K562 (cell line): ENCODE measurements at regions not wholly inside any gene's neighbourhood (a gene's known extent, or its start where the extent isn't known, plus 50 kb on each side); places are given as distances from the start of the nearest gene placed in this dataset.
"Not testable (repeated sequence)": the region's sequence is repeated elsewhere in the genome, so short reads cannot be mapped to it uniquely, and the experiment has no call there.

ENCODE experiments used
- ATAC-seq: fragments of 200-7000 bp; cut with Tn5 transposase; 3 replicates; pipeline ENCODE4 v1.9.1; 2020; ENCODE audit warnings: moderate library complexity
- BruUV-seq: library from RNA; stranded (reverse); fragments of 400-500 nt; replicated peaks from 2 replicates; lab custom pipeline; 2021; lab: Mats Ljungman, UMichigan
- CTCF ChIA-PET: fragments of 300-600 bp; formaldehyde crosslinking; extraction: SDS; loops from one replicate; lab custom pipeline; 2021; ENCODE audit warnings: low intra/inter-chr PET ratio; lab: Yijun Ruan, JAX
- POLR2A ChIA-PET: fragments of 300-600, 350-650 bp; sonication (Branson Sonifier 250); formaldehyde crosslinking; extraction: SDS; loops from one replicate; lab custom pipeline; 2021; ENCODE audit warnings: antibody characterized with exemption, inconsistent platforms; lab: Yijun Ruan, JAX
- DNase-seq, 4 experiments: peaks; one replicate each; pipeline versions ENCODE4 v3.0.0 to v3.0.0-alpha.2; 2011 to 2018; ENCODE audit warnings: low spot score in 3 of 4, mixed read lengths in 3 of 4; ENCODE audit errors: extremely low read depth in 1 of 4
- FAIRE-seq: peaks from 2 replicates; lab custom pipeline; 2011; peaks lifted over from hg19 to GRCh38; lab: Jason Lieb, UNC
- H2AFZ ChIP-seq: 2 replicates; pipeline ENCODE4 v1.6.0; 2011; ENCODE audit warnings: low read depth, low read length, control low read depth, inconsistent platforms
- H3K27ac ChIP-seq: fragments of 200-600 bp; 3 replicates; pipeline ENCODE4 v1.8.0; 2011; ENCODE audit warnings: low read depth, mild to moderate bottlenecking, control low read depth, inconsistent platforms, low read length, moderate library complexity, mixed read lengths; ENCODE audit errors: extremely low read depth
- H3K27me3 ChIP-seq, 2 experiments: fragments of 300-600 bp in 1 of 2; 2 replicates in 1 of 2; 3 replicates in 1 of 2; pipeline versions ENCODE4 v1.6.0 to v1.8.0; 2011; ENCODE audit warnings: inconsistent platforms in 2 of 2, low read length in 2 of 2, mild to moderate bottlenecking in 1 of 2, mixed read lengths in 1 of 2, moderate library complexity in 1 of 2; ENCODE audit not compliant: control insufficient read depth in 2 of 2, insufficient read depth in 2 of 2
- H3K36me3 ChIP-seq: fragments of 300-600 bp; 3 replicates; pipeline ENCODE4 v1.8.0; 2011; ENCODE audit warnings: mild to moderate bottlenecking, low read length, inconsistent platforms; ENCODE audit not compliant: control insufficient read depth, insufficient read depth
- H3K4me1 ChIP-seq, 2 experiments: fragments of 200-600 bp in 1 of 2; replicated peaks in 1 of 2; 2 replicates in 1 of 2; 3 replicates in 1 of 2; pipeline versions ENCODE4 v1.5.1 to v1.8.0; 2011; ENCODE audit warnings: inconsistent platforms in 2 of 2, low read length in 2 of 2, mild to moderate bottlenecking in 1 of 2, mixed read lengths in 1 of 2, moderate library complexity in 1 of 2; ENCODE audit not compliant: control insufficient read depth in 2 of 2, insufficient read depth in 2 of 2
- H3K4me2 ChIP-seq: 2 replicates; pipeline ENCODE4 v1.6.1; 2011; ENCODE audit warnings: low read length, control low read depth, inconsistent platforms, mixed read lengths; ENCODE audit not compliant: insufficient read depth
- H3K4me3 ChIP-seq: fragments of 200-600 bp; sonication (generic), shearing (Covaris generic); 2 replicates; pipeline ENCODE4 v1.5.1; 2016; ENCODE audit warnings: control low read depth, inconsistent platforms
- H3K79me2 ChIP-seq: fragments of 200-600 bp; 3 replicates; pipeline ENCODE4 v1.8.0; 2011; ENCODE audit warnings: low read length, inconsistent platforms; ENCODE audit not compliant: control insufficient read depth, insufficient read depth
- H3K9ac ChIP-seq, 2 experiments: 2 replicates each; pipeline versions ENCODE4 v1.6.0 to v1.6.1; 2011; ENCODE audit warnings: low read depth in 2 of 2, low read length in 2 of 2, control low read depth in 1 of 2, inconsistent platforms in 1 of 2, mild to moderate bottlenecking in 1 of 2, mixed read lengths in 1 of 2; ENCODE audit not compliant: insufficient read depth in 1 of 2
- H3K9me1 ChIP-seq: one replicate; pipeline ENCODE4 v1.6.0; 2011; ENCODE audit warnings: inconsistent platforms, mild to moderate bottlenecking, low read length, moderate library complexity; ENCODE audit not compliant: control insufficient read depth, insufficient read depth
- H3K9me3 ChIP-seq: replicated peaks from 2 replicates; pipeline ENCODE4 v1.5.1; 2011; ENCODE audit warnings: low read depth, low read length, inconsistent platforms; ENCODE audit not compliant: control insufficient read depth, insufficient read depth
- H4K20me1 ChIP-seq: replicated peaks from 2 replicates; pipeline ENCODE4 v1.6.1; 2011; ENCODE audit warnings: low read length, inconsistent platforms, mixed read lengths; ENCODE audit not compliant: control insufficient read depth, insufficient read depth
- WGBS: fragments of 100-300 bp; shearing (Covaris generic); methylation state at CpG from one replicate; pipeline ENCODE4 v1.1.6; 2016; ENCODE audit warnings: low coverage, mixed read lengths; ENCODE audit not compliant: insufficient coverage; ENCODE audit errors: missing lambda C conversion rate; 5-methylcytosine and 5-hydroxymethylcytosine counted together
- in situ Hi-C: fragments of 300-500 bp; cut with MboI; formaldehyde crosslinking; loops from 4 replicates; pipeline ENCODE4 v1.15.0; 2018; ENCODE audit warnings: inconsistent platforms, mixed read lengths
- intact Hi-C: fragments of 100-400 bp; cut with micrococcal nuclease; formaldehyde crosslinking; loops from 2 replicates; pipeline ENCODE4 v1.14.2; 2022

- ATAC-seq, H3K9me3 ChIP-seq, in situ Hi-C loops, H3K79me2 ChIP-seq, H3K36me3 ChIP-seq, H4K20me1 ChIP-seq, FAIRE-seq, CTCF ChIA-PET, H3K4me2 ChIP-seq, POLR2A ChIA-PET, H3K9ac ChIP-seq, H3K4me3 ChIP-seq, BruUV-seq, intact Hi-C loops, H3K27me3 ChIP-seq, H3K27ac ChIP-seq, H3K9me1 ChIP-seq, H2AFZ ChIP-seq, DNase-seq, H3K4me1 ChIP-seq: not testable (repeated sequence)
- WGBS: 0% methylated on average over 6 of the region's 13 CpGs
Measured at GRCh38 chr22:16132598-16132997, 442.8 kb downstream of the POTEH start.

- H3K4me2 ChIP-seq, H3K27ac ChIP-seq, H3K27me3 ChIP-seq, POLR2A ChIA-PET, BruUV-seq, FAIRE-seq, H3K36me3 ChIP-seq, H3K9me3 ChIP-seq, in situ Hi-C loops, H3K4me1 ChIP-seq, H2AFZ ChIP-seq, H4K20me1 ChIP-seq, H3K4me3 ChIP-seq, H3K9ac ChIP-seq, H3K79me2 ChIP-seq, ATAC-seq, H3K9me1 ChIP-seq, DNase-seq, intact Hi-C loops, CTCF ChIA-PET: not testable (repeated sequence)
- WGBS: 3% methylated on average over 5 of the region's 5 CpGs
Measured at GRCh38 chr22:16146101-16146500, 446.5 kb downstream of the CCT8L2 start.
